Omental fat pad (tissue), 3 donors: ENCODE measurements at regions not wholly inside any gene's neighbourhood (a gene's known extent, or its start where the extent isn't known, plus 50 kb on each side); places are given as distances from the start of the nearest gene placed in this dataset.

Experiments used
- ATAC-seq: fragments of 150-250 bp; one replicate; pipeline ENCODE4 v1.9.1; 2016; ENCODE audit warnings: mild to moderate bottlenecking, moderate library complexity; ENCODE audit not compliant: low FRiP score
- DNase-seq: peaks from one replicate; pipeline ENCODE4 v3.0.0-alpha.2; 2019; ENCODE audit warnings: low spot score
- TF ChIP-seq, protein P1 (sequence below), 3 donors: fragments of 450-650 bp; IDR thresholded peaks; one replicate each; pipeline ENCODE4 v1.5.1; 2016 to 2017; ENCODE audit warnings: antibody characterized with exemption in 3 of 3, mild to moderate bottlenecking in 3 of 3, moderate library complexity in 2 of 3

DNA sequence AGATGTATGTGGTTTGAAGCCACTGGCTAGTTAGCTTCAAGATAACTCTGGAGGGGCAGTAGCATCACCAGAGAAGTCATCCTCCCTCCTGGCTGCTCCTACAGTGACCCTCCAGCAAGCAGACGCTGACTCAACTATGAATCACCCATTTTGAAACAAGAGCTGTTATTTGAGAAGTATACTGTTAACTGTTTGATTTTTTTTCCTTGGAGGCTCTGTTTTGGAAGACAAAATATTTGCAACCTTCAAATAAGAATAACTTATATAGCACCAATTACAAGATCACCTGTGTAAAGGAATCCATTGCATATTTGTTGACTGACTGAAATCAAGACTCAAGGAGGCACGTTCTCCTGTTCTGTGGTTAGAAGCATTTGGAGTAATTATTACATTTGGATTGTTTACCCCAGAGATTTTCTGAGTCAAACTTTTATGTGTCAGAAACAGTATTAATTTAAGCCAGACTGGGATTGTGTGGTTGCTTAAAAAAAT lies 313.8 kb downstream of the MTX2 start:
- ATAC-seq (peak; percentile 89), DNase-seq (no peak)
- TF ChIP-seq, protein P1, sequence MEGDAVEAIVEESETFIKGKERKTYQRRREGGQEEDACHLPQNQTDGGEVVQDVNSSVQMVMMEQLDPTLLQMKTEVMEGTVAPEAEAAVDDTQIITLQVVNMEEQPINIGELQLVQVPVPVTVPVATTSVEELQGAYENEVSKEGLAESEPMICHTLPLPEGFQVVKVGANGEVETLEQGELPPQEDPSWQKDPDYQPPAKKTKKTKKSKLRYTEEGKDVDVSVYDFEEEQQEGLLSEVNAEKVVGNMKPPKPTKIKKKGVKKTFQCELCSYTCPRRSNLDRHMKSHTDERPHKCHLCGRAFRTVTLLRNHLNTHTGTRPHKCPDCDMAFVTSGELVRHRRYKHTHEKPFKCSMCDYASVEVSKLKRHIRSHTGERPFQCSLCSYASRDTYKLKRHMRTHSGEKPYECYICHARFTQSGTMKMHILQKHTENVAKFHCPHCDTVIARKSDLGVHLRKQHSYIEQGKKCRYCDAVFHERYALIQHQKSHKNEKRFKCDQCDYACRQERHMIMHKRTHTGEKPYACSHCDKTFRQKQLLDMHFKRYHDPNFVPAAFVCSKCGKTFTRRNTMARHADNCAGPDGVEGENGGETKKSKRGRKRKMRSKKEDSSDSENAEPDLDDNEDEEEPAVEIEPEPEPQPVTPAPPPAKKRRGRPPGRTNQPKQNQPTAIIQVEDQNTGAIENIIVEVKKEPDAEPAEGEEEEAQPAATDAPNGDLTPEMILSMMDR (IDR thresholded peaks at IDR 0.05), result no peak

DNA sequence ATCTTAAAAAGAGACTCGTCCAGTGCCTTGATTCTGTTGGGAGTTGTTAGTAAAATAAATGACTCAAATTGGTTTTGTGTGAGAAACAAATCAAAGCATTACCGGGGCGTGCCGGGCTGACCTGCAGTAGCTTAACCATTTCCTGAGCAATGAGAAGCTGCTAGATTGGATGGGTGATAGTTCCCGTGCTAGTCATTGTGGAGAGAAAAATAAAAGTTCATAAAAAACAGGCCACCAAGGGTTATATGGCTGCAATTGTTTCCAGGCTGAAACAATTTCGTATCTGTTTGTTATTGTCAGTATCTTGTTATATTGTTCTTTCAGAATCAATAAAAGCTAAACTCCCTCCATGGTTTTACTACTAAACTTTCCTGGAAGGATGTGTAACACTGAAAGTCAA lies 314.4 kb downstream of the MTX2 start:
- ATAC-seq, result no peak
- TF ChIP-seq, protein P1 (IDR thresholded peaks at IDR 0.05), result no peak

DNA sequence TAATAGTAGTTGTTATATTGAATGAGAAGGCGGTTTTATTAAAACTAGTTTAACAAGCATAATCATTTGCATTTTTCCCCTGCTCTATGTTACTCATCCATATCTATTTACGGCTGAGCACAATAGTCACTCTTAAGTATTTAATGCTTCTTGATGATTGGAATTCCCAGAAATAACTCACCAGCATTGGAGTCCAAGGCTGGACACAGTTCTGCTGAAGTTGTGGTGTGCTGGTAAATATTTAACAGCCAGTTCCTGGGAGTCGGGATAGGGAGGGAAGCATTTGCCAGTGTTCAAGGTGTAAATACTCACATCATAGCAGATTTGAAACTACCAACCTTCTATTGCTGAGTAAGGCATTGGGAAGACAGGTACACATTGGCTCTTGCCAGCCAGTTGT lies 315.1 kb downstream of the MTX2 start:
- no peak for DNase-seq
- no peak for ATAC-seq
- TF ChIP-seq, protein P1 (IDR thresholded peaks at IDR 0.05), result no peak

More for the DNA sequence above, 314.4 kb downstream of the MTX2 start:
- no peak for DNase-seq

DNA sequence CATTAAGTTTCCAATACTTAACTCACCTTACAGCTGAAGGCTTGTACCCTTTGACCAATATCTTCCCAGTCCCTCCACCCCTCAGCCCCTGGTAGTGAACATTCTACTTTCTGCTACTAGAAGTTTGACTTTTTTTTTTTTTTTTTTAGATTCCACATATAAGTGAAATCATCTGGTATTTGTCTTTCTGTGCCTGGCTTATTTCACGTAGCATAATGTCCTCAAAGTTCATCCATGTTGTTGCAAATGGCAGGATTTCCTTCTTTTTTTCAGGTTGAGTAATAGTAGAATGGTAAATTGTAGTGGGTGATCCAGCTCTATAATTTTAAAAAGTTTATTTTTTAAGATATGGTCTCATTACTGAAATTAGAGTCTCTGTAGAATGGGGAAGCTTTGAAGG lies 316.0 kb downstream of the MTX2 start:
- TF ChIP-seq, protein P1 (IDR thresholded peaks at IDR 0.05), result no peak
- ATAC-seq, result no peak
- no peak for DNase-seq

DNA sequence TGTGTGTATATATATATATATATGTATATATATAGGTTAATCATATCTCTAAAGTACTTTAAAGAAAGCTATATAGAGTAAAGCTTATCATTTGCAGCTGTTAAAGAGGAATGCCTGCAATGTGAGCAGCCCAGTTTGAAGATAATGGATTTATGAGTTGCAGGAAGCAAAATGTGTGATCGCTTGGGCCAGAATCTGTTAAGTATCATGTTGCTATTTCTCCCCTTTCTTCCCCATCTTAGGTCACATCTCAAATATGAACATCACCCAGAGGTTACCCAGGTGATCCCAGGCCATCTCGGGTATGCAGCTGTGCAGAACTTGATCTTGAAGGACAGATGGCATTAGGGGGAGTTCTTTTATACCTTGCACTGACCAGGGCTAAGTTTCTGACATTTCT lies 316.5 kb downstream of the MTX2 start:
- DNase-seq, result no peak
- ATAC-seq, result no peak
- TF ChIP-seq, protein P1 (IDR thresholded peaks at IDR 0.05), result no peak

DNA sequence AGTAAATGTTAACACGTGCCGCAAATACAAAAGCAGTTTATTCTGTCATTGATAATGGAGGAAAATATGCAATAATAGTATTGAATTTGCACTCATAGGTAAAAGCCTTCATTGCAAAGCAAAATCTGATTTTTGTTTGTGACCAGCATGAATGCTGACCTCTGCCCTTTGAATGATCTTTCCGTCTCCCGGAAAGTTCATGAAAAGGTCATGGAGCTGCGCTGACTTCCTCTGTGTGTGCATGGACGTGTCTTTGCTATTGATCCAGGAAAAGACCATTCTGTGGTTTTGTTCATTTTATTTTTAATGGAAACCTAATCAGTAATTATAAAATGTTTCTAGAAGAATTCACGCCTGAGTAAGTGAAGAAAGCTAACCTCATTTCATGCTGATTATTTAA lies 320.0 kb downstream of the MTX2 start:
- TF ChIP-seq, protein P1 (IDR thresholded peaks at IDR 0.05), result no peak
- no peak for DNase-seq
- ATAC-seq, result no peak

DNA sequence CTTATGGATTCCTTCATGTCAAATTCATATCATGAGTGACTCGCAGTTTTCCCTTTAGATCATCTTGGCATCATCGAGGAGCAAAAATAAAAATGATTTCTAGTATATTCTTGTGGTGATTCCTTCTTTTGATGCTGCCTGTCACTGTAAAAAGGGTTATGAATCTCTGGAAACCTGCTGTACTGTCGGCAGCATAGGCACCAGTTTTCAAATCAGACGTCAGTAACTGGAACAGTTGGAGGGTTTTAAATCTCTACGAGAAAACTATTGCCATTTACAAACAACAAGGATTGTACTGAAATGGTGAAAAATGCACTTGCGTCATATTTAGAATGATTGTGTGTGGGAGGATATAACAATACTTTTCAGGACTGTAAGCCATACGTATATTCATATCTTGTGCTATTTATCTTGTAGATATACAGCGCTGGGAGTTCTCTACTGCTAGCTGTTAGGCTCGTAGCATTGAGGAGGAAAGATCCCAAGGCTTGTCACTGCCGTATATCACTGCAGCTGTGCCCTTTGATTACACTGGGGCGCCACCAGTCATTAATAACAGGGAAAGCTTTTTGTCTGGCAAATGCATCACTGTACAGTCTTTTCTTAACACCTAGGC lies 320.7 kb downstream of the MTX2 start:
- ATAC-seq (no peak), DNase-seq (no peak)
- TF ChIP-seq, protein P1 (IDR thresholded peaks at IDR 0.05), result no peak
